ENCODE measurements at regions not wholly inside any gene's neighbourhood (a gene's known extent, or its start where the extent isn't known, plus 50 kb on each side); places are given as distances from the start of the nearest gene placed in this dataset.

DNA sequence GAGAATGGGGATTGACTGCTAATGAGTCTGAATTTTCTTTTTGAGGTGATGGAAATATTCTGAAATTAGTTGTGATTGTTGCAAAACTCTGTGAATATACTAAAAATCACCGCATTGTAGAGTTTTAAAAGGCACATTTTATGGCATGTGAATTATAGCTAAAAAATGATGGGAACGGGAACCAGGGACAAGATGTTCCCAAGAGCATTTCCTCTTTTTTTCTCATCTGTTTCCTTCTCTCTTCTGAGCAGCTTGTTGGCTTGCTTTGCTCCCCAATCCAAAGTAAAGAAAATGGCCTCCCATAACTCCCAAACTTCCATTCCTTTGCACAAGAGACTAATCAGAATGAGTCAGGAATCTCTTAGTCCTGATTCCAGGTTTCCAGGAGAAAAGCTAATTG is 459.2 kb downstream of the TSHZ3 start:
- Histone ChIP-seq H3K36me3 (ENCODE audit: control insufficient read depth, insufficient read depth, low read length) (no peaks in the 10 kb centered on the region), H3K27me3 (ENCODE audit: control insufficient read depth, insufficient read depth, low read length) (no peaks in the 10 kb centered on the region), H3K4me3 (ENCODE audit: low read depth, low read length) (no peak overlapping the region)
- TF ChIP-seq, protein P1, sequence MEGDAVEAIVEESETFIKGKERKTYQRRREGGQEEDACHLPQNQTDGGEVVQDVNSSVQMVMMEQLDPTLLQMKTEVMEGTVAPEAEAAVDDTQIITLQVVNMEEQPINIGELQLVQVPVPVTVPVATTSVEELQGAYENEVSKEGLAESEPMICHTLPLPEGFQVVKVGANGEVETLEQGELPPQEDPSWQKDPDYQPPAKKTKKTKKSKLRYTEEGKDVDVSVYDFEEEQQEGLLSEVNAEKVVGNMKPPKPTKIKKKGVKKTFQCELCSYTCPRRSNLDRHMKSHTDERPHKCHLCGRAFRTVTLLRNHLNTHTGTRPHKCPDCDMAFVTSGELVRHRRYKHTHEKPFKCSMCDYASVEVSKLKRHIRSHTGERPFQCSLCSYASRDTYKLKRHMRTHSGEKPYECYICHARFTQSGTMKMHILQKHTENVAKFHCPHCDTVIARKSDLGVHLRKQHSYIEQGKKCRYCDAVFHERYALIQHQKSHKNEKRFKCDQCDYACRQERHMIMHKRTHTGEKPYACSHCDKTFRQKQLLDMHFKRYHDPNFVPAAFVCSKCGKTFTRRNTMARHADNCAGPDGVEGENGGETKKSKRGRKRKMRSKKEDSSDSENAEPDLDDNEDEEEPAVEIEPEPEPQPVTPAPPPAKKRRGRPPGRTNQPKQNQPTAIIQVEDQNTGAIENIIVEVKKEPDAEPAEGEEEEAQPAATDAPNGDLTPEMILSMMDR (IDR thresholded peaks at IDR 0.05; ENCODE audit: insufficient read depth, low read length, poor library complexity, severe bottlenecking) = no peak
- no peak for DNase-seq (ENCODE audit: low read depth)

DNA sequence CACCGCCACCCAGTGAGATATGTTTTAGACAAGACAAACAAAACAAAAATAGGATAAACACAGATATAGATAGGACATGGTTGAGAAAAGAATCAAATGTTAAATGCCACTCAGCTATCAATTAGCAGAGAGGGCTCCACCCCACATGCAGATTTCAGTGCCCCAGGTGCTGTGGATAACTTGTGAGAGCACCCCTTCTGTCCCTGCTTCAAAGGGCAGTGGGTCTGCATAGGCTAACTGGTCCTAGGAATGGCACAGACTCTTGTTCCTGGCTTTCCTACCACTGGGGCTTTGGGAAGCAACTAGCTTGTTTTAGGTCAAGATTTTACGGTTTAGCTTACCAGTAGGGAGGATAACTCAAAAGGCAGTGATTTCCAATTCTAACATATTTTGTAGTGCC is 460.3 kb downstream of the TSHZ3 start:
- H3K27me3 ChIP-seq (ENCODE audit: control insufficient read depth, insufficient read depth, low read length) = no peaks in the 10 kb centered on the region
- H3K36me3 ChIP-seq (ENCODE audit: control insufficient read depth, insufficient read depth, low read length) = no peaks in the 10 kb centered on the region
- no peak for DNase-seq (ENCODE audit: low read depth)
- TF ChIP-seq, protein P1 (IDR thresholded peaks at IDR 0.05; ENCODE audit: insufficient read depth, low read length, poor library complexity, severe bottlenecking) = no peak
- H3K4me3 ChIP-seq (ENCODE audit: low read depth, low read length) = no peak overlapping the region

DNA sequence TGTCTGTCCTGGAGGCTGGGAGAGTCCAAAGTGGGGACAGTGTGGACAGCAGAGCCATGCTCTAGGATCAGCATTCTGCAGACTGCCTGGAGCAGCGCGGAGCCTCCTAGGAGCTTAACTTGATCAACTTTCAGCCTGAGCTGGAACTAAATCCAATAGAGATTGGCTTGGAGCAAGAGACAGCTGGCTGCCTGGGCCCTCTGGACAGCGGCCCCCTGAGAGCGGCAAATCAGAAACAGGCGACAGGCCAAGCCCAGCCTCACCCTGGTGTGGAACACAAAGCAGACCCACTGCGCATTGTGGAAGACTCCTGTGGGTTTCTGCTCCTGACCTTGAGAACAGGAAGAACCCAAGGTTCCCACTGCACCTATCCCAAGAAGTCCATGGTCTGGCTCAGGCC is 462.2 kb downstream of the TSHZ3 start:
- H3K4me3 ChIP-seq (ENCODE audit: low read depth, low read length) = no peak overlapping the region
- TF ChIP-seq, protein P1 (IDR thresholded peaks at IDR 0.05; ENCODE audit: insufficient read depth, low read length, poor library complexity, severe bottlenecking) = no peak
- H3K36me3 ChIP-seq (ENCODE audit: control insufficient read depth, insufficient read depth, low read length) = no peaks in the 10 kb centered on the region
- DNase-seq (ENCODE audit: low read depth) = no peak
- no peaks in the 10 kb centered on the region for H3K27me3 ChIP-seq (ENCODE audit: control insufficient read depth, insufficient read depth, low read length)

GRCh38 chr19:30886222-30886621 is 463.0 kb downstream of the TSHZ3 start:
- Histone ChIP-seq H3K36me3 (ENCODE audit: control insufficient read depth, insufficient read depth, low read length) (no peaks in the 10 kb centered on the region), H3K27me3 (ENCODE audit: control insufficient read depth, insufficient read depth, low read length) (no peaks in the 10 kb centered on the region), H3K4me3 (ENCODE audit: low read depth, low read length) (no peak overlapping the region)
- no peak for DNase-seq (ENCODE audit: low read depth)
- TF ChIP-seq, protein P1 (IDR thresholded peaks at IDR 0.05; ENCODE audit: insufficient read depth, low read length, poor library complexity, severe bottlenecking) = no peak

- TF ChIP-seq, protein P1 (IDR thresholded peaks at IDR 0.05; ENCODE audit: insufficient read depth, low read length, poor library complexity, severe bottlenecking) = no peak
- DNase-seq (ENCODE audit: low read depth) = no peak
- H3K27me3 ChIP-seq (ENCODE audit: control insufficient read depth, insufficient read depth, low read length) = no peaks in the 10 kb centered on the region
- no peak overlapping the region for H3K4me3 ChIP-seq (ENCODE audit: low read depth, low read length)
- H3K36me3 ChIP-seq (ENCODE audit: control insufficient read depth, insufficient read depth, low read length) = no peaks in the 10 kb centered on the region
Measured at GRCh38 chr19:30884146-30884812, 465.0 kb downstream of the TSHZ3 start.

- no peak overlapping the region for H3K4me3 ChIP-seq (ENCODE audit: low read depth, low read length)
Measured at GRCh38 chr19:30883071-30883470, 466.2 kb downstream of the TSHZ3 start.

More at GRCh38 chr19:30883071-30883470, 466.2 kb downstream of the TSHZ3 start:
- Histone ChIP-seq H3K27me3 (ENCODE audit: control insufficient read depth, insufficient read depth, low read length) (no peaks in the 10 kb centered on the region), H3K36me3 (ENCODE audit: control insufficient read depth, insufficient read depth, low read length) (no peaks in the 10 kb centered on the region)
- TF ChIP-seq, protein P1 (IDR thresholded peaks at IDR 0.05; ENCODE audit: insufficient read depth, low read length, poor library complexity, severe bottlenecking) = no peak
- DNase-seq (ENCODE audit: low read depth) = no peak

Measured in kidney epithelial cell (primary cell).